H1 (cell line): ENCODE measurements at regions not wholly inside any gene's neighbourhood (a gene's known extent, or its start where the extent isn't known, plus 50 kb on each side); places are given as distances from the start of the nearest gene placed in this dataset.

Source experiments
- CTCF ChIA-PET: fragments of 300-600 bp; sonication (Branson Sonifier 250); formaldehyde crosslinking; loops from one replicate; lab custom pipeline; 2021; ENCODE audit not compliant: partially characterized antibody; lab: Charles Lee
- POLR2A ChIA-PET: fragments of 300-600 bp; sonication (Branson Sonifier 250); formaldehyde crosslinking; loops from one replicate; lab custom pipeline; 2021; ENCODE audit warnings: inconsistent platforms; ENCODE audit not compliant: partially characterized antibody; lab: Charles Lee
- DNase-seq, 2 experiments: peaks; one replicate each; pipeline versions ENCODE4 v3.0.0 to v3.0.0-alpha.2; 2010 to 2022; ENCODE audit warnings: low spot score in 2 of 2, low read depth in 1 of 2, mixed read lengths in 1 of 2
- FAIRE-seq: peaks from 2 replicates; lab custom pipeline; 2011; peaks lifted over from hg19 to GRCh38; lab: Jason Lieb, UNC
- H2AFZ ChIP-seq: 2 replicates; pipeline ENCODE4 v1.8.1; 2012; ENCODE audit warnings: low read length, inconsistent platforms
- H2AK5ac ChIP-seq: 2 replicates; pipeline ENCODE4 v1.6.1; 2013; ENCODE audit warnings: low read depth, low read length
- H2BK120ac ChIP-seq: replicated peaks from 2 replicates; pipeline ENCODE3; 2013; ENCODE audit warnings: low read depth, low read length, inconsistent platforms
- H2BK12ac ChIP-seq: 2 replicates; pipeline ENCODE4 v1.6.1; 2013; ENCODE audit warnings: low read depth, low read length
- H2BK15ac ChIP-seq: 2 replicates; pipeline ENCODE4 v1.6.1; 2013; ENCODE audit warnings: low read length
- H2BK20ac ChIP-seq: 2 replicates; pipeline ENCODE4 v1.6.1; 2013; ENCODE audit warnings: low read length
- H2BK5ac ChIP-seq: 2 replicates; pipeline ENCODE4 v1.6.1; 2013; ENCODE audit warnings: low read depth, low read length
- H3K14ac ChIP-seq: 2 replicates; pipeline ENCODE4 v1.6.1; 2013; ENCODE audit warnings: inconsistent platforms; ENCODE audit not compliant: insufficient read length
- H3K18ac ChIP-seq: 2 replicates; pipeline ENCODE4 v1.6.1; 2013; ENCODE audit warnings: low read length; ENCODE audit errors: extremely low read depth
- H3K23ac ChIP-seq: 2 replicates; pipeline ENCODE4 v1.6.1; 2013; ENCODE audit warnings: inconsistent platforms; ENCODE audit not compliant: insufficient read length
- H3K23me2 ChIP-seq: 2 replicates; pipeline ENCODE4 v1.6.1; 2013; ENCODE audit warnings: low read depth, low read length
- H3K27ac ChIP-seq: 2 replicates; pipeline ENCODE4 v1.6.1; 2011; ENCODE audit warnings: low read depth, low read length, inconsistent platforms
- H3K27me3 ChIP-seq, 4 experiments: replicated peaks in 1 of 4; 1 replicate in 1 of 4; 2 replicates in 3 of 4; pipeline versions ENCODE4 v1.6.1 to v1.8.1; 2011 to 2013; ENCODE audit warnings: low read length in 3 of 4, mild to moderate bottlenecking in 3 of 4, inconsistent platforms in 2 of 4, mixed read lengths in 2 of 4, moderate library complexity in 1 of 4; ENCODE audit not compliant: control insufficient read depth in 3 of 4, insufficient read depth in 3 of 4; ENCODE audit errors: extremely low read depth in 1 of 4
- H3K36me3 ChIP-seq, 4 experiments: 2 replicates each; pipeline versions ENCODE4 v1.6.1 to v1.8.1; 2011 to 2013; ENCODE audit warnings: mild to moderate bottlenecking in 4 of 4, low read length in 3 of 4, moderate library complexity in 2 of 4, control low read depth in 1 of 4, inconsistent platforms in 1 of 4; ENCODE audit not compliant: insufficient read depth in 4 of 4, control insufficient read depth in 2 of 4
- H3K4ac ChIP-seq: replicated peaks from 2 replicates; pipeline ENCODE3; 2013; ENCODE audit warnings: low read length, low read depth, mixed read lengths, inconsistent platforms; ENCODE audit not compliant: insufficient read length
- H3K4me1 ChIP-seq, 4 experiments: replicated peaks in 1 of 4; 1 replicate in 1 of 4; 2 replicates in 3 of 4; pipeline versions ENCODE4 v1.6.1 to v1.8.1; 2011 to 2013; ENCODE audit warnings: low read length in 3 of 4, inconsistent platforms in 2 of 4, mixed read lengths in 1 of 4; ENCODE audit not compliant: insufficient read depth in 4 of 4, control insufficient read depth in 3 of 4
- H3K4me2 ChIP-seq, 2 experiments: 2 replicates each; pipeline versions ENCODE4 v1.6.1 to v1.8.1; 2011 to 2013; ENCODE audit warnings: low read depth in 2 of 2, low read length in 2 of 2, control low read depth in 1 of 2, inconsistent platforms in 1 of 2, mild to moderate bottlenecking in 1 of 2; ENCODE audit not compliant: insufficient read depth in 1 of 2
- H3K4me3 ChIP-seq, 4 experiments: fragments of 200-600, 300-600 bp in 1 of 4; sonication (generic), shearing (Covaris generic), sonication (Bioruptor Twin) in 1 of 4; 2 replicates each; pipeline versions ENCODE4 v1.5.1 to v1.8.1; 2011 to 2016; ENCODE audit warnings: low read length in 4 of 4, low read depth in 3 of 4, control low read depth in 2 of 4, inconsistent platforms in 2 of 4, mild to moderate bottlenecking in 2 of 4, mixed read lengths in 1 of 4, moderate library complexity in 1 of 4; ENCODE audit not compliant: insufficient read depth in 2 of 4; ENCODE audit errors: extremely low read depth in 1 of 4
- H3K56ac ChIP-seq: replicated peaks from 2 replicates; pipeline ENCODE3; 2013; ENCODE audit warnings: low read depth, mild to moderate bottlenecking, mixed read lengths, low read length, inconsistent platforms; ENCODE audit not compliant: insufficient read length
- H3K79me1 ChIP-seq: 2 replicates; pipeline ENCODE4 v1.6.1; 2013; ENCODE audit warnings: low read depth, low read length, control low read depth
- H3K79me2 ChIP-seq, 2 experiments: 2 replicates each; pipeline versions ENCODE4 v1.6.1 to v1.8.1; 2012 to 2013; ENCODE audit warnings: low read length in 2 of 2, mild to moderate bottlenecking in 2 of 2, inconsistent platforms in 1 of 2; ENCODE audit not compliant: insufficient read depth in 2 of 2, control insufficient read depth in 1 of 2
- H3K9ac ChIP-seq, 4 experiments: replicated peaks in 1 of 4; 1 replicate in 1 of 4; 2 replicates in 3 of 4; pipeline versions ENCODE4 v1.6.1 to v1.8.1; 2011 to 2013; ENCODE audit warnings: low read depth in 3 of 4, low read length in 3 of 4, control low read depth in 2 of 4, mild to moderate bottlenecking in 2 of 4, moderate library complexity in 2 of 4, inconsistent platforms in 1 of 4; ENCODE audit errors: extremely low read depth in 1 of 4
- H3K9me3 ChIP-seq, 2 experiments: 2 replicates each; pipeline versions ENCODE4 v1.6.1 to v1.8.1; 2012 to 2013; ENCODE audit warnings: mild to moderate bottlenecking in 2 of 2, moderate library complexity in 2 of 2, control low read depth in 1 of 2, inconsistent platforms in 1 of 2, low read depth in 1 of 2, low read length in 1 of 2, mixed read lengths in 1 of 2; ENCODE audit not compliant: insufficient read depth in 2 of 2
- H4K20me1 ChIP-seq, 2 experiments: replicated peaks in 1 of 2; 2 replicates each; pipeline versions ENCODE3 to v1.8.1; 2011 to 2013; ENCODE audit warnings: inconsistent platforms in 2 of 2, low read length in 2 of 2, mild to moderate bottlenecking in 1 of 2; ENCODE audit not compliant: insufficient read depth in 2 of 2, control insufficient read depth in 1 of 2
- H4K5ac ChIP-seq: 2 replicates; pipeline ENCODE4 v1.6.1; 2013; ENCODE audit warnings: low read length, low read depth, mixed read lengths, inconsistent platforms; ENCODE audit not compliant: insufficient read length
- H4K8ac ChIP-seq: 2 replicates; pipeline ENCODE4 v1.8.0; 2013; ENCODE audit warnings: mild to moderate bottlenecking, moderate library complexity, low read length, inconsistent platforms; ENCODE audit not compliant: insufficient read depth; ENCODE audit errors: extremely low read depth
- H4K91ac ChIP-seq: replicated peaks from 2 replicates; pipeline ENCODE3; 2013; ENCODE audit warnings: low read length, mixed read lengths, inconsistent platforms; ENCODE audit not compliant: insufficient read length
- BRCA1 ChIP-seq: IDR thresholded peaks from 2 replicates; pipeline ENCODE4 v1.6.1; 2012; ENCODE audit warnings: low read depth, low read length, improper control_type of control experiment
- CBX5 ChIP-seq: fragments of 300-800, 300-1000 bp; sonication (generic); IDR thresholded peaks from 2 replicates; pipeline ENCODE4 v1.7.1; 2016; ENCODE audit warnings: antibody characterized with exemption, low read length, low read depth
- CREB1 ChIP-seq: IDR thresholded peaks from 2 replicates; pipeline ENCODE4 v1.6.1; 2012; ENCODE audit warnings: inconsistent platforms
- E2F6 ChIP-seq: IDR thresholded peaks from 2 replicates; pipeline ENCODE4 v1.6.1; 2012; ENCODE audit warnings: inconsistent platforms
- JUN ChIP-seq: IDR thresholded peaks from 2 replicates; pipeline ENCODE4 v1.6.1; 2011; ENCODE audit warnings: low read depth, mild to moderate bottlenecking, improper control_type of control experiment, low read length
- MAX ChIP-seq: IDR thresholded peaks from 2 replicates; pipeline ENCODE4 v1.6.1; 2012; ENCODE audit warnings: inconsistent platforms
- PHF8 ChIP-seq: fragments of 200-600 bp; sonication (generic); conservative IDR thresholded peaks from 2 replicates; pipeline ENCODE4 v1.7.1; 2012; ENCODE audit warnings: low read depth, mild to moderate bottlenecking, inconsistent platforms, low read length, moderate library complexity
- POLR2A ChIP-seq, 2 experiments: IDR thresholded peaks; 1 replicate in 1 of 2; 2 replicates in 1 of 2; pipeline ENCODE4 v1.6.1; 2011; ENCODE audit warnings: low read depth in 2 of 2, low read length in 2 of 2, mild to moderate bottlenecking in 2 of 2; ENCODE audit errors: control extremely low read depth in 1 of 2
- SP1 ChIP-seq: IDR thresholded peaks from 2 replicates; pipeline ENCODE4 v1.6.1; 2011; ENCODE audit warnings: low read depth, low read length
- SP4 ChIP-seq: IDR thresholded peaks from 2 replicates; pipeline ENCODE4 v1.6.1; 2012; ENCODE audit warnings: low read length, inconsistent platforms
- TAF1 ChIP-seq: IDR thresholded peaks from 2 replicates; pipeline ENCODE4 v1.6.1; 2011; ENCODE audit warnings: mild to moderate bottlenecking, low read depth, low read length
- TAF7 ChIP-seq: optimal IDR thresholded peaks from 2 replicates; pipeline ENCODE3; 2011; ENCODE audit warnings: low read depth, mild to moderate bottlenecking, inconsistent platforms, low read length, moderate library complexity, borderline replicate concordance
- TEAD4 ChIP-seq: IDR thresholded peaks from 2 replicates; pipeline ENCODE4 v1.6.1; 2012; ENCODE audit warnings: low read depth, low read length, inconsistent platforms, mixed read lengths
- USF2 ChIP-seq: IDR thresholded peaks from 2 replicates; pipeline ENCODE4 v1.6.1; 2011; ENCODE audit warnings: low read length, improper control_type of control experiment
- YY1 ChIP-seq: IDR thresholded peaks from 2 replicates; pipeline ENCODE4 v1.6.1; 2011; ENCODE audit warnings: low read depth, mild to moderate bottlenecking, low read length
- WGBS, 2 experiments: shearing (Covaris generic) in 1 of 2; methylation state at CpG; one replicate each; pipeline versions ENCODE4 v1.1.6 to v1.1.7; 2013 to 2015; ENCODE audit warnings: low lambda C conversion rate in 2 of 2, mixed read lengths in 2 of 2, inconsistent platforms in 1 of 2, low coverage in 1 of 2, missing lambda C conversion rate in 1 of 2; ENCODE audit not compliant: insufficient replicate concordance in 2 of 2, insufficient coverage in 1 of 2, insufficient read length in 1 of 2; ENCODE audit errors: extremely low coverage in 1 of 2, missing lambda C conversion rate in 1 of 2; 5-methylcytosine and 5-hydroxymethylcytosine counted together

GRCh38 chr1:69315416-69315815, 252.3 kb upstream of the LRRC7 start:
- no peak overlapping the region for H3K18ac ChIP-seq
- no peak overlapping the region for H4K5ac ChIP-seq
- H2AFZ ChIP-seq = no peak overlapping the region
- no peak for FAIRE-seq
- no peaks in the 10 kb centered on the region for H3K79me1 ChIP-seq
- CTCF ChIA-PET = interaction anchor here (1.2 kb wide), 1 partner anchor 94 kb away, joined by 3 read pairs; no protein-coding TSS in a partner anchor
- H3K9me3 ChIP-seq = no peaks in the 10 kb centered on the region
- no peak overlapping the region for H3K14ac ChIP-seq
- no peak overlapping the region for H2BK5ac ChIP-seq
- peak overlapping the region; percentile 97; the same call in 1 of the 2 replicates for H2BK15ac ChIP-seq
- no peak overlapping the region for H3K4me3 ChIP-seq
- H4K8ac ChIP-seq = no peak overlapping the region
- H3K36me3 ChIP-seq = no peaks in the 10 kb centered on the region
- no peak for DNase-seq
- H3K27ac ChIP-seq = no peak overlapping the region
- no peak overlapping the region for H3K9ac ChIP-seq
- H3K23ac ChIP-seq = no peak overlapping the region
- POLR2A ChIA-PET = no interaction called here
- H2BK120ac ChIP-seq = no peak overlapping the region
- no peaks in the 10 kb centered on the region for H4K20me1 ChIP-seq
- no peak overlapping the region for H3K4me2 ChIP-seq
- peak overlapping the region; percentile 93; the same call in 1 of the 2 replicates for H2BK20ac ChIP-seq
- no peaks in the 10 kb centered on the region for H3K27me3 ChIP-seq
- peaks cover 0 to 6% (median 4%) of the 10 kb centered on the region in 4 experiments; a peak in 6 of 7 replicates for H3K4me1 ChIP-seq
- WGBS, 2 experiments = 90% methylated on average over 3 of the region's 3 CpGs; no CpG with 5 or more reads in 1 of the 2 experiments
- H3K23me2 ChIP-seq = no peaks in the 10 kb centered on the region
- peak overlapping the region; percentile 50; the same call in 1 of the 2 replicates for H2BK12ac ChIP-seq
- no peaks in the 10 kb centered on the region for H3K79me2 ChIP-seq
- H3K4ac ChIP-seq = no peak overlapping the region
- H3K56ac ChIP-seq = no peak overlapping the region
- no peak overlapping the region for H2AK5ac ChIP-seq
- H4K91ac ChIP-seq = no peak overlapping the region
- TF ChIP-seq JUN (no peak), CREB1 (no peak), YY1 (no peak), TAF7 (no peak), TEAD4 (no peak), POLR2A (IDR thresholded peaks at IDR 0.05; ENCODE audit: control extremely low read depth in 1 of 2, low read depth in 2 of 2, low read length in 2 of 2) (no peak), MAX (no peak), USF2 (no peak), CBX5 (no peak), PHF8 (no peak), E2F6 (no peak), SP4 (no peak), SP1 (no peak), TAF1 (no peak), BRCA1 (no peak)
